ENCODE measurements at regions not wholly inside any gene's neighbourhood (a gene's known extent, or its start where the extent isn't known, plus 50 kb on each side); places are given as distances from the start of the nearest gene placed in this dataset.

- Histone ChIP-seq H3K9me1 (ENCODE audit: control insufficient read depth, extremely low read depth, insufficient read depth, low read length) (no peaks in the 10 kb centered on the region), H2AFZ (ENCODE audit: control insufficient read depth, low read length) (no peak overlapping the region), H3K4me2 (ENCODE audit: control insufficient read depth, extremely low read depth, insufficient read depth, low read depth, low read length) (no peak overlapping the region), H3K9me3 (ENCODE audit: control insufficient read depth, low read depth, low read length) (no peaks in the 10 kb centered on the region), H3K36me3 (ENCODE audit: control insufficient read depth in 2 of 2, extremely low read depth in 1 of 2, insufficient read depth in 2 of 2, low read length in 2 of 2) (no peaks in the 10 kb centered on the region), H3K4me1 (ENCODE audit: control insufficient read depth, extremely low read depth, insufficient read depth, low read length) (no peaks in the 10 kb centered on the region), H4K20me1 (ENCODE audit: control insufficient read depth, extremely low read depth, insufficient read depth, low read length) (no peaks in the 10 kb centered on the region), H3K27ac (ENCODE audit: control insufficient read depth, insufficient read depth, low read length) (no peak overlapping the region), H3K4me3 (ENCODE audit: control insufficient read depth in 2 of 3, extremely low read depth in 1 of 3, insufficient read depth in 2 of 3, low read depth in 1 of 3, low read length in 3 of 3) (no peak overlapping the region), H3K79me2 (ENCODE audit: control insufficient read depth, insufficient read depth, low read length) (no peaks in the 10 kb centered on the region), H3K9ac (ENCODE audit: control insufficient read depth, extremely low read depth, insufficient read depth, low read length) (no peak overlapping the region), H3K27me3 (ENCODE audit: control insufficient read depth, extremely low read depth, insufficient read depth, low read length) (no peaks in the 10 kb centered on the region)
- FAIRE-seq (no peak), DNase-seq (ENCODE audit: low read depth, low spot score) (no peak)
- no peak for TF ChIP-seq CTCF (optimal IDR thresholded peaks at IDR 0.05 in 1 of 3, IDR thresholded peaks at IDR 0.05 in 1 of 3, conservative IDR thresholded peaks at IDR 0.05 in 1 of 3; ENCODE audit: extremely low read depth in 1 of 3, insufficient read depth in 2 of 3, low read length in 3 of 3)
- TF ChIP-seq EZH2 (IDR thresholded peaks at IDR 0.05; ENCODE audit: low read length), result no peak
- dilution Hi-C loops (cut with MboI; ENCODE audit: extremely low pct_ligation_motif_present, low sequenced_read_pairs), result no loop called here
Observed at GRCh38 chr5:5619546-5619945, 197.1 kb downstream of the ICE1 start.

GRCh38 chr5:5617024-5617423, 194.5 kb downstream of the ICE1 start:
- Histone ChIP-seq H3K36me3 (ENCODE audit: control insufficient read depth in 2 of 2, extremely low read depth in 1 of 2, insufficient read depth in 2 of 2, low read length in 2 of 2) (no peaks in the 10 kb centered on the region), H3K4me3 (ENCODE audit: control insufficient read depth in 2 of 3, extremely low read depth in 1 of 3, insufficient read depth in 2 of 3, low read depth in 1 of 3, low read length in 3 of 3) (no peak overlapping the region), H4K20me1 (ENCODE audit: control insufficient read depth, extremely low read depth, insufficient read depth, low read length) (no peaks in the 10 kb centered on the region), H3K4me1 (ENCODE audit: control insufficient read depth, extremely low read depth, insufficient read depth, low read length) (no peaks in the 10 kb centered on the region), H3K27me3 (ENCODE audit: control insufficient read depth, extremely low read depth, insufficient read depth, low read length) (no peaks in the 10 kb centered on the region), H3K9ac (ENCODE audit: control insufficient read depth, extremely low read depth, insufficient read depth, low read length) (no peak overlapping the region), H3K27ac (ENCODE audit: control insufficient read depth, insufficient read depth, low read length) (no peak overlapping the region), H3K79me2 (ENCODE audit: control insufficient read depth, insufficient read depth, low read length) (no peaks in the 10 kb centered on the region), H2AFZ (ENCODE audit: control insufficient read depth, low read length) (no peak overlapping the region), H3K9me1 (ENCODE audit: control insufficient read depth, extremely low read depth, insufficient read depth, low read length) (no peaks in the 10 kb centered on the region), H3K9me3 (ENCODE audit: control insufficient read depth, low read depth, low read length) (no peaks in the 10 kb centered on the region), H3K4me2 (ENCODE audit: control insufficient read depth, extremely low read depth, insufficient read depth, low read depth, low read length) (no peak overlapping the region)
- FAIRE-seq (no peak), DNase-seq (ENCODE audit: low read depth, low spot score) (no peak)
- dilution Hi-C loops (cut with MboI; ENCODE audit: extremely low pct_ligation_motif_present, low sequenced_read_pairs), result no loop called here
- TF ChIP-seq EZH2 (IDR thresholded peaks at IDR 0.05; ENCODE audit: low read length) (no peak), CTCF (optimal IDR thresholded peaks at IDR 0.05 in 1 of 3, IDR thresholded peaks at IDR 0.05 in 1 of 3, conservative IDR thresholded peaks at IDR 0.05 in 1 of 3; ENCODE audit: extremely low read depth in 1 of 3, insufficient read depth in 2 of 3, low read length in 3 of 3) (no peak)

Measured in keratinocyte (primary cell).